Natural killer cell (primary cell): ENCODE measurements at regions not wholly inside any gene's neighbourhood (a gene's known extent, or its start where the extent isn't known, plus 50 kb on each side); places are given as distances from the start of the nearest gene placed in this dataset.

Experiments used
- ATAC-seq, 3 donors: fragments of 150-1000 bp in 2 of 3; fragments of 200-7000 bp in 1 of 3; cut with Tn5 transposase; 1 replicate in 1 of 3; 2 replicates in 2 of 3; pipeline ENCODE4 v1.10.0; 2021; ENCODE audit warnings: mild to moderate bottlenecking in 2 of 3, moderate library complexity in 2 of 3
- DNase-seq, 2 donors: peaks; one replicate each; pipeline versions ENCODE4 v3.0.0 to v3.0.0-alpha.2; 2013 to 2021; ENCODE audit warnings: mixed read lengths in 1 of 2
- H3K27ac ChIP-seq: one replicate; pipeline ENCODE4 v1.5.1; 2013; ENCODE audit warnings: mild to moderate bottlenecking, low read length
- H3K27me3 ChIP-seq: one replicate; pipeline ENCODE4 v1.6.1; 2013; ENCODE audit warnings: low read length; ENCODE audit not compliant: control insufficient read depth, insufficient read depth
- H3K36me3 ChIP-seq: one replicate; pipeline ENCODE4 v1.6.1; 2013; ENCODE audit warnings: low read length; ENCODE audit not compliant: control insufficient read depth, insufficient read depth
- H3K4me1 ChIP-seq: one replicate; pipeline ENCODE4 v1.6.1; 2013; ENCODE audit warnings: low read length; ENCODE audit not compliant: control insufficient read depth, insufficient read depth
- H3K4me3 ChIP-seq: one replicate; pipeline ENCODE4 v1.5.1; 2013; ENCODE audit warnings: low read length
- H3K9me3 ChIP-seq: one replicate; pipeline ENCODE4 v1.6.1; 2013; ENCODE audit warnings: low read length; ENCODE audit not compliant: control insufficient read depth, insufficient read depth
- H3K27ac Mint-ChIP-seq, 2 donors: one replicate each; pipeline ENCODE4 v1.8.0; 2022; ENCODE audit warnings: mild to moderate bottlenecking in 2 of 2, mixed read lengths in 2 of 2, moderate library complexity in 1 of 2
- H3K27me3 Mint-ChIP-seq, 2 donors: one replicate each; pipeline ENCODE4 v1.8.0; 2022; ENCODE audit warnings: low read depth in 2 of 2, mixed read lengths in 2 of 2
- H3K36me3 Mint-ChIP-seq: one replicate; pipeline ENCODE4 v1.8.0; 2022; ENCODE audit warnings: mixed read lengths
- H3K4me1 Mint-ChIP-seq, 2 donors: one replicate each; pipeline ENCODE4 v1.8.0; 2022; ENCODE audit warnings: mixed read lengths in 2 of 2
- H3K4me3 Mint-ChIP-seq: one replicate; pipeline ENCODE4 v1.8.0; 2022; ENCODE audit warnings: mild to moderate bottlenecking, moderate library complexity, mixed read lengths
- H3K9me3 Mint-ChIP-seq, 2 donors: one replicate each; pipeline ENCODE4 v1.8.0; 2022; ENCODE audit warnings: mixed read lengths in 2 of 2
- whole genome bisulfite sequencing: methylation state at CpG from one replicate; pipeline ENCODE4 v1.1.7; 2013; ENCODE audit warnings: missing lambda C conversion rate; ENCODE audit not compliant: insufficient coverage; 5-methylcytosine and 5-hydroxymethylcytosine counted together
- intact Hi-C: fragments of 100-400 bp; cut with micrococcal nuclease; formaldehyde crosslinking; loops from one replicate; pipeline ENCODE4 v1.14.2; 2022
- TF ChIP-seq, protein P1 (sequence below): fragments of 200-600 bp; IDR thresholded peaks from one replicate; pipeline ENCODE4 v1.8.0; 2022; ENCODE audit warnings: antibody characterized with exemption

DNA sequence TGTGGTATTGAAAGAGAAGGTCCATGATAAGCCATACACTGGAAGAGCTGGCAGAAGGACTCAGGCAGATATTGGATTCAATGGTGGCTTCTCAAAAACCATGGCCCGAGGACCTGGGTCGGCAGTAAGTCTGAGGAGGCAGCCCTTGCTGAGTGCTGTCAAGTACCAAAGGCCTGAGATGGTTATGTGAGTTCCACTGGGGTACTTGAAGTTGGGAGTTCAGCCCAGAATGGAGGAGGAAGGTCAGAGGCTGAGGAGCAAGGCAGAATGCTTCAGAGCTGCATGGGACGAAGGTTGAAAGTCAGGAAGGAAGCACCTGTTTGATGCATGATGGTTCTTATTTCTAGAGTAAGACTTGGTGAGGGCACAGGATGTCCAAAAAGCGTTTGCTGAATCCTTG lies 194.9 kb downstream of the DIRAS2 start:
- no peak for ATAC-seq
- H3K4me1 ChIP-seq, result no peaks in the 10 kb centered on the region
- H3K27me3 ChIP-seq, result no peaks in the 10 kb centered on the region
- Mint-ChIP-seq H3K4me3 (no peak overlapping the region), H3K4me1 (no peaks in the 10 kb centered on the region), H3K9me3 (no peaks in the 10 kb centered on the region), H3K36me3 (no peaks in the 10 kb centered on the region), H3K27ac (no peak overlapping the region), H3K27me3 (peaks cover 11 to 46% of the 10 kb centered on the region in 2 donors)
- H3K9me3 ChIP-seq, result no peaks in the 10 kb centered on the region
- H3K4me3 ChIP-seq, result no peak overlapping the region
- H3K27ac ChIP-seq, result no peak overlapping the region
- no peaks in the 10 kb centered on the region for H3K36me3 ChIP-seq
- intact Hi-C loops, result no loop called here
- TF ChIP-seq, protein P1, sequence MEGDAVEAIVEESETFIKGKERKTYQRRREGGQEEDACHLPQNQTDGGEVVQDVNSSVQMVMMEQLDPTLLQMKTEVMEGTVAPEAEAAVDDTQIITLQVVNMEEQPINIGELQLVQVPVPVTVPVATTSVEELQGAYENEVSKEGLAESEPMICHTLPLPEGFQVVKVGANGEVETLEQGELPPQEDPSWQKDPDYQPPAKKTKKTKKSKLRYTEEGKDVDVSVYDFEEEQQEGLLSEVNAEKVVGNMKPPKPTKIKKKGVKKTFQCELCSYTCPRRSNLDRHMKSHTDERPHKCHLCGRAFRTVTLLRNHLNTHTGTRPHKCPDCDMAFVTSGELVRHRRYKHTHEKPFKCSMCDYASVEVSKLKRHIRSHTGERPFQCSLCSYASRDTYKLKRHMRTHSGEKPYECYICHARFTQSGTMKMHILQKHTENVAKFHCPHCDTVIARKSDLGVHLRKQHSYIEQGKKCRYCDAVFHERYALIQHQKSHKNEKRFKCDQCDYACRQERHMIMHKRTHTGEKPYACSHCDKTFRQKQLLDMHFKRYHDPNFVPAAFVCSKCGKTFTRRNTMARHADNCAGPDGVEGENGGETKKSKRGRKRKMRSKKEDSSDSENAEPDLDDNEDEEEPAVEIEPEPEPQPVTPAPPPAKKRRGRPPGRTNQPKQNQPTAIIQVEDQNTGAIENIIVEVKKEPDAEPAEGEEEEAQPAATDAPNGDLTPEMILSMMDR, result no peak
- no peak for DNase-seq
- WGBS, result 78% methylated on average over 4 of the region's 4 CpGs

DNA sequence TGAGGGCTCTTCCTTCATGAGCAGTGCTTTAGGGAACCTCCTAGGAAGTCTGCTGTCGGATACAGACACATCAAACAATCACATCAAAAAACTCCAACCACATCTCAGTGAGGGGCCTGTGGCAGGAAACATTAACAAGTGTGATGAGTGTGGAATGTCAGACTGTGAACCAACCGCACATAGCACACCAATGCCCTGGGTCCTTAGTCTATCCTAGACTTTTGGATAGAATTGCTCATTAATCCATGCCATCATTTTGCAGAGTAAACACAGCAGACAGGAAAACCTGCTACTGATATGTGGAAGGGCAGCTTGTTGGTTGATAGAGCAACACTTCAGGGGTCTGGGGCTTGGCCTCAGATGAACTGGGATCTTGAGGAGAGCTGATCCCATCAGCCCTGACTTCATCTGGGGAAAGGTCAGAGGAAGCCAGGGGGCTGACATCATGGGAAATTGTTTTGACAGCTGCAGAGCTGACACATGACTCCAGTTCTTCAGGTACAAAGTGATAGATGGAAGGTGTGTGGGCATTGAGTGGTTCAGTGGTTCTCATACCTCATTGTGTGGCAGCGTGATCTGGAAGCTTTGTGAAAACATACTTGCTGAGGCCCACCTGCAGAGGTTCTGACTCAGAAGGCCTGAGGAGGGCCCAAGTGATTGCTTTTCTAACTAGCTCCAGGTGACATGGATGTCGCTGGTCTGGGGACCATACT lies 193.3 kb downstream of the DIRAS2 start:
- H3K27ac ChIP-seq, result no peak overlapping the region
- H3K36me3 ChIP-seq, result no peaks in the 10 kb centered on the region
- intact Hi-C loops, result no loop called here
- H3K9me3 ChIP-seq, result no peaks in the 10 kb centered on the region
- no peaks in the 10 kb centered on the region for H3K4me1 ChIP-seq
- DNase-seq, result no peak
- H3K36me3 Mint-ChIP-seq, result no peaks in the 10 kb centered on the region
- H3K27me3 ChIP-seq, result no peaks in the 10 kb centered on the region
- no peak overlapping the region for H3K27ac Mint-ChIP-seq
- 78% methylated on average over 4 of the region's 4 CpGs for WGBS
- H3K4me1 Mint-ChIP-seq, result no peaks in the 10 kb centered on the region
- no peaks in the 10 kb centered on the region for H3K9me3 Mint-ChIP-seq
- peaks cover 14 to 51% of the 10 kb centered on the region in 2 donors for H3K27me3 Mint-ChIP-seq
- no peak for ATAC-seq
- H3K4me3 Mint-ChIP-seq, result no peak overlapping the region
- no peak overlapping the region for H3K4me3 ChIP-seq
- TF ChIP-seq, protein P1, result no peak

DNA sequence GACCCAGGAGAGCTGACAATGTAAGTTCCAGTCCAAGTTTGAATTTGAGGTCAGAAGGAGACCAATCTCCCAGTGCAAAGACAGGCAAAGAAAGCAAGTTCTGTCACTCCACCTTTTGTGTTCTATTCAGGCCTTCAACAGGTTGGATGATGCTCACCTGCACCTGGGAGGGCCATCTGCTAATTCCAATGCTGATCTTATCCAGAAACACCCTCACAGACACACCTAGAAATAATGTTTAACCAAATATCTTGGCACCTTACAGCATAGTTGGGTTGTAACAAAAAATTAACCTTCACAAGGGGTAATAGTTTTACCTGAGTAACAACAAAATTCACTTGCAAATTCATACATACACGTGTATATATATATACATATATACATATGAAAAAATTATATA lies 190.8 kb downstream of the DIRAS2 start:
- no peak overlapping the region for H3K4me3 ChIP-seq
- H3K4me1 ChIP-seq, result no peaks in the 10 kb centered on the region
- H3K27ac Mint-ChIP-seq, result no peak overlapping the region
- no CpG with 5 or more reads among the region's 1 CpG for WGBS
- no peaks in the 10 kb centered on the region for H3K36me3 Mint-ChIP-seq
- no peak overlapping the region for H3K4me3 Mint-ChIP-seq
- peaks cover 17 to 42% of the 10 kb centered on the region in 2 donors for H3K27me3 Mint-ChIP-seq
- H3K27me3 ChIP-seq, result no peaks in the 10 kb centered on the region
- no peaks in the 10 kb centered on the region for H3K36me3 ChIP-seq
- H3K9me3 Mint-ChIP-seq, result no peaks in the 10 kb centered on the region
- intact Hi-C loops, result no loop called here
- ATAC-seq (no peak), DNase-seq (no peak)
- no peak overlapping the region for H3K27ac ChIP-seq
- TF ChIP-seq, protein P1, result no peak
- H3K9me3 ChIP-seq, result no peaks in the 10 kb centered on the region
- no peaks in the 10 kb centered on the region for H3K4me1 Mint-ChIP-seq

DNA sequence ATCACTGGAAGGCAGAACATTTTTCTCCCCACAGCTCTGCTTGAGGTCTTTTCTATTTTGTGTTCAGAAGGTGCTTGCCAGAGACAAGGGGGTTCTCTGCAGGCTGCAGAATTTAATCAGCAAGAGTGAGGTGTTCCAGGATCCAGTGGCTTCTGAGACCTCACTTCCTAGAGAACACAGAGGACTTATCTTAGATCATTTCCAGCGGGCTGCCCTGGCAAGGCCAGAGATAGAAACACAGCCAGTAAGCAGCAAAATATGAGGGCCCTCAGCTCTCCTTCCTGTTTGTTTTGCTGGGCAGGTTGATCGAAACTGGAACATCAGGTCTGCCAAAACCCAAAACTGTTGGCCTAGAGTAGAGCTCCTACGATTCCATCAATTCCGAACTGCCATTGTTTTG lies 187.3 kb downstream of the DIRAS2 start:
- Histone ChIP-seq H3K4me3 (no peak overlapping the region), H3K9me3 (no peaks in the 10 kb centered on the region), H3K27me3 (no peaks in the 10 kb centered on the region), H3K27ac (no peak overlapping the region), H3K36me3 (no peaks in the 10 kb centered on the region), H3K4me1 (no peaks in the 10 kb centered on the region)
- H3K36me3 Mint-ChIP-seq, result no peaks in the 10 kb centered on the region
- no peak overlapping the region for H3K27ac Mint-ChIP-seq
- 93% methylated on average over 3 of the region's 4 CpGs for WGBS
- no peaks in the 10 kb centered on the region for H3K4me1 Mint-ChIP-seq
- TF ChIP-seq, protein P1, result no peak
- DNase-seq (no peak), ATAC-seq (no peak)
- no peak overlapping the region for H3K4me3 Mint-ChIP-seq
- H3K27me3 Mint-ChIP-seq, result peaks cover 12 to 21% of the 10 kb centered on the region in 2 donors
- intact Hi-C loops, result no loop called here
- H3K9me3 Mint-ChIP-seq, result no peaks in the 10 kb centered on the region
